HCT116 (cell line): ENCODE measurements at regions not wholly inside any gene's neighbourhood (a gene's known extent, or its start where the extent isn't known, plus 50 kb on each side); places are given as distances from the start of the nearest gene placed in this dataset.

ENCODE experiments used
- ATAC-seq: fragments of 200-7000 bp; cut with Tn5 transposase; 2 replicates; pipeline ENCODE4 v1.9.1; 2020; ENCODE audit warnings: mild to moderate bottlenecking, moderate library complexity
- BruUV-seq: library from RNA; stranded (reverse); fragments of 400-500 nt; replicated peaks from 2 replicates; lab custom pipeline; 2021; lab: Mats Ljungman, UMichigan
- CTCF ChIA-PET: fragments of 300-600 bp; sonication (Branson Sonifier 250); formaldehyde crosslinking; loops from one replicate; lab custom pipeline; 2021; ENCODE audit warnings: antibody characterized with exemption; lab: Charles Lee
- POLR2A ChIA-PET: fragments of 300-600, 350-600 bp; sonication (Branson Sonifier 250); formaldehyde crosslinking; loops from one replicate; lab custom pipeline; 2021; ENCODE audit warnings: antibody characterized with exemption; lab: Charles Lee
- RAD21 ChIA-PET, 2 experiments: fragments of 300-600 bp; sonication (Branson Sonifier 250); formaldehyde crosslinking; loops; one replicate each; lab custom pipeline; 2023; ENCODE audit warnings: low total read pairs in 2 of 2; ENCODE audit not compliant: uncharacterized antibody in 2 of 2, unreplicated experiment in 2 of 2, low non-redundant PET in 1 of 2; lab: Charles Lee
- DNase-seq: peaks from one replicate; pipeline ENCODE4 v3.0.0-alpha.2; 2010; ENCODE audit warnings: low read depth, low spot score
- H2AFZ ChIP-seq: fragments of 200-600 bp; shearing (Covaris generic), sonication (generic); 2 replicates; pipeline ENCODE4 v1.6.1; 2017; ENCODE audit warnings: low read depth, mixed run types, mixed read lengths, antibody characterized with exemption, low read length; ENCODE audit not compliant: poor library complexity, severe bottlenecking
- H3K27ac ChIP-seq: 2 replicates; pipeline ENCODE4 v1.5.1; 2012; ENCODE audit warnings: low read depth, low read length
- H3K27me3 ChIP-seq: fragments of 200-600 bp; sonication (generic); 2 replicates; pipeline ENCODE4 v1.6.1; 2016; ENCODE audit warnings: mixed run types, low read length, mixed read lengths; ENCODE audit not compliant: insufficient read depth
- H3K36me3 ChIP-seq, 2 experiments: fragments of 200-500 bp in 1 of 2; fragments of 200-600 bp in 1 of 2; sonication (Bioruptor generic) in 1 of 2; sonication (generic) in 1 of 2; 2 replicates each; pipeline versions ENCODE4 v1.5.1 to v1.6.1; 2014 to 2016; ENCODE audit warnings: low read length in 2 of 2, inconsistent platforms in 1 of 2, mixed read lengths in 1 of 2, mixed run types in 1 of 2; ENCODE audit not compliant: insufficient read depth in 2 of 2, control insufficient read depth in 1 of 2
- H3K4me1 ChIP-seq, 2 experiments: fragments of 200-600 bp in 1 of 2; sonication (generic) in 1 of 2; 2 replicates each; pipeline versions ENCODE4 v1.5.1 to v1.6.1; 2012 to 2017; ENCODE audit warnings: low read length in 2 of 2, inconsistent platforms in 1 of 2, mild to moderate bottlenecking in 1 of 2, mixed read lengths in 1 of 2, mixed run types in 1 of 2, moderate library complexity in 1 of 2; ENCODE audit not compliant: insufficient read depth in 2 of 2, control insufficient read depth in 1 of 2
- H3K4me2 ChIP-seq: fragments of 200-600 bp; sonication (generic); 2 replicates; pipeline ENCODE4 v1.6.1; 2017; ENCODE audit warnings: mixed run types, low read length, mixed read lengths
- H3K4me3 ChIP-seq, 2 experiments: fragments of 200-600 bp in 1 of 2; sonication (generic) in 1 of 2; replicated peaks in 1 of 2; 2 replicates each; pipeline ENCODE4 v1.5.1; 2011 to 2016; ENCODE audit warnings: low read length in 2 of 2, control low read depth in 1 of 2, low read depth in 1 of 2, mild to moderate bottlenecking in 1 of 2, mixed read lengths in 1 of 2, mixed run types in 1 of 2
- H3K79me2 ChIP-seq: fragments of 200-600 bp; sonication (generic); 2 replicates; pipeline ENCODE4 v1.6.1; 2017; ENCODE audit warnings: mild to moderate bottlenecking, mixed run types, low read length, moderate library complexity, mixed read lengths; ENCODE audit not compliant: insufficient read depth
- H3K9ac ChIP-seq: fragments of 200-600 bp; sonication (generic); 2 replicates; pipeline ENCODE4 v1.6.1; 2016; ENCODE audit warnings: low read length, mixed read lengths
- H3K9me2 ChIP-seq: fragments of 200-600 bp; sonication (generic), shearing (Covaris generic); 2 replicates; pipeline ENCODE4 v1.6.1; 2017; ENCODE audit warnings: mixed run types, mild to moderate bottlenecking, moderate library complexity; ENCODE audit not compliant: insufficient read depth
- H3K9me3 ChIP-seq, 2 experiments: fragments of 200-500 bp in 1 of 2; fragments of 200-600 bp in 1 of 2; sonication (Bioruptor generic) in 1 of 2; sonication (generic) in 1 of 2; 2 replicates each; pipeline ENCODE4 v1.6.1; 2014 to 2017; ENCODE audit warnings: low read length in 2 of 2, mixed read lengths in 2 of 2, inconsistent platforms in 1 of 2, low read depth in 1 of 2, mild to moderate bottlenecking in 1 of 2, mixed run types in 1 of 2, moderate library complexity in 1 of 2; ENCODE audit not compliant: control insufficient read depth in 1 of 2, insufficient read depth in 1 of 2
- H4K20me1 ChIP-seq: fragments of 200-600 bp; sonication (generic), shearing (Covaris generic); 2 replicates; pipeline ENCODE4 v1.6.1; 2017; ENCODE audit warnings: mixed run types, mild to moderate bottlenecking, moderate library complexity; ENCODE audit not compliant: insufficient read depth
- CBX3 ChIP-seq: IDR thresholded peaks from 2 replicates; pipeline ENCODE4 v1.6.1; 2012; ENCODE audit warnings: low read depth
- CEBPB ChIP-seq: IDR thresholded peaks from 2 replicates; pipeline ENCODE4 v1.6.1; 2012; ENCODE audit warnings: low read depth
- ELF1 ChIP-seq: IDR thresholded peaks from 2 replicates; pipeline ENCODE4 v1.6.1; 2012; ENCODE audit warnings: low read depth, borderline replicate concordance
- EZH2 ChIP-seq: fragments of 200-600 bp; sonication (generic); IDR thresholded peaks from 2 replicates; pipeline ENCODE4 v1.6.1; 2017; ENCODE audit warnings: antibody characterized with exemption, mixed run types
- EZH2phosphoT487 ChIP-seq: fragments of 200-600 bp; IDR thresholded peaks from 2 replicates; pipeline ENCODE4 v1.6.1; 2018; ENCODE audit warnings: antibody characterized with exemption, borderline replicate concordance
- FOSL1 ChIP-seq: IDR thresholded peaks from 2 replicates; pipeline ENCODE4 v1.6.1; 2012; ENCODE audit warnings: low read depth
- POLR2A ChIP-seq: IDR thresholded peaks from 2 replicates; pipeline ENCODE4 v1.7.0; 2011; ENCODE audit warnings: borderline replicate concordance; ENCODE audit not compliant: insufficient read depth, insufficient read length; ENCODE audit errors: extremely low read depth
- RAD21 ChIP-seq: IDR thresholded peaks from 2 replicates; pipeline ENCODE4 v1.6.1; 2012; ENCODE audit warnings: low read depth, mild to moderate bottlenecking
- SIN3A ChIP-seq: IDR thresholded peaks from 2 replicates; pipeline ENCODE4 v1.6.1; 2012; ENCODE audit warnings: low read depth
- SP1 ChIP-seq: IDR thresholded peaks from 2 replicates; pipeline ENCODE4 v1.6.1; 2012; ENCODE audit warnings: low read depth
- SRF ChIP-seq: IDR thresholded peaks from 2 replicates; pipeline ENCODE4 v1.6.1; 2012; ENCODE audit warnings: low read depth
- TCF7L2 ChIP-seq: IDR thresholded peaks from 2 replicates; pipeline ENCODE4 v1.7.0; 2011; ENCODE audit warnings: borderline replicate concordance, inconsistent platforms; ENCODE audit not compliant: insufficient read depth, insufficient read length; ENCODE audit errors: extremely low read depth
- YY1 ChIP-seq: IDR thresholded peaks from 2 replicates; pipeline ENCODE4 v1.6.1; 2011; ENCODE audit warnings: low read length, low read depth, moderate library complexity, mild to moderate bottlenecking; ENCODE audit not compliant: insufficient replicate concordance; ENCODE audit errors: extremely low read depth
- ZFX ChIP-seq: fragments of 450-650 bp; IDR thresholded peaks from 2 replicates; pipeline ENCODE4 v1.6.1; 2017
- ZNF274 ChIP-seq: fragments of 200-500 bp; sonication (Bioruptor generic); IDR thresholded peaks from 2 replicates; pipeline ENCODE4 v1.6.1; 2014; ENCODE audit warnings: mild to moderate bottlenecking, low read depth, low read length, inconsistent platforms
- intact Hi-C: fragments of 100-400 bp; cut with micrococcal nuclease; formaldehyde crosslinking; loops from 2 replicates; pipeline ENCODE4 v1.10.0; 2022
- TF ChIP-seq, protein P1 (sequence below), 3 experiments: fragments of 200-600 bp in 1 of 3; sonication (generic) in 1 of 3; IDR thresholded peaks in 2 of 3; conservative IDR thresholded peaks in 1 of 3; 2 replicates each; pipeline ENCODE4 v1.5.1; 2012 to 2017; ENCODE audit warnings: low read depth in 2 of 3, low read length in 2 of 3, antibody characterized with exemption in 1 of 3, borderline replicate concordance in 1 of 3, control low read depth in 1 of 3, mild to moderate bottlenecking in 1 of 3, mixed read lengths in 1 of 3, mixed run types in 1 of 3, moderate library complexity in 1 of 3; ENCODE audit not compliant: insufficient read depth in 1 of 3
- TF ChIP-seq, protein P2 (sequence below): IDR thresholded peaks from 2 replicates; pipeline ENCODE4 v1.6.1; 2012
- TF ChIP-seq, protein P3 (sequence below): IDR thresholded peaks from 2 replicates; pipeline ENCODE4 v1.6.1; 2012; ENCODE audit warnings: low read depth
- TF ChIP-seq, protein P4 (sequence below): IDR thresholded peaks from 2 replicates; pipeline ENCODE4 v1.6.1; 2012

DNA sequence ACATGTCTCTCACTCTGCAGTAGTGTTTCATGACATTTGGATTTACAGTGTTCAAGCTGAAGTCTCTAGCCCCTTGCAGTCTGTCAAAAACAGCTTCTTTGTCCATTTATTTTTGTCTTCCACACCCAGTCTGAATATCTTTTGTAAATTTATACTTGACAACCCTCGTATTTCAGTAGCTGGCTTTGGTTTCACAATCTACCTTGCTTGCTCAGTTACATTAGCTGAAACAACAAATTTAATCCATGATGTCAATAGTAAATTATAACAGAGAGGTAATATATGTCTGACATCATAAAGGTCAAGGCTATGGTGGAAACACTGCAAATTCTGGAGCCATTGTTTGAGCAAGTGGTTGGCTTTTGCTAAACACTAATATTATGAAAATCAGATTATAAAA is 328.7 kb downstream of the MTX2 start:
- Histone ChIP-seq H4K20me1 (no peaks in the 10 kb centered on the region), H3K9ac (no peak overlapping the region), H3K4me1 (no peaks in the 10 kb centered on the region), H3K27ac (no peak overlapping the region), H2AFZ (no peak overlapping the region), H3K4me2 (no peak overlapping the region), H3K4me3 (no peak overlapping the region), H3K9me2 (no peaks in the 10 kb centered on the region), H3K79me2 (no peaks in the 10 kb centered on the region), H3K36me3 (no peaks in the 10 kb centered on the region), H3K27me3 (no peaks in the 10 kb centered on the region), H3K9me3 (no peaks in the 10 kb centered on the region)
- no TSS peak for BruUV-seq
- ChIA-PET RAD21 (no interaction called here), CTCF (interaction anchor here (1.7 kb wide), 1 partner anchor 44 kb away, joined by 5 read pairs; no protein-coding TSS in a partner anchor), POLR2A (no interaction called here)
- no peak for DNase-seq
- ATAC-seq = no peak
- TF ChIP-seq ZFX (no peak), POLR2A (no peak), EZH2 (no peak), FOSL1 (no peak), EZH2phosphoT487 (no peak), YY1 (no peak), TCF7L2 (no peak), SP1 (no peak), CBX3 (no peak), CEBPB (no peak), SIN3A (no peak), ELF1 (no peak), RAD21 (no peak), ZNF274 (no peak), SRF (no peak)
- TF ChIP-seq, protein P1, sequence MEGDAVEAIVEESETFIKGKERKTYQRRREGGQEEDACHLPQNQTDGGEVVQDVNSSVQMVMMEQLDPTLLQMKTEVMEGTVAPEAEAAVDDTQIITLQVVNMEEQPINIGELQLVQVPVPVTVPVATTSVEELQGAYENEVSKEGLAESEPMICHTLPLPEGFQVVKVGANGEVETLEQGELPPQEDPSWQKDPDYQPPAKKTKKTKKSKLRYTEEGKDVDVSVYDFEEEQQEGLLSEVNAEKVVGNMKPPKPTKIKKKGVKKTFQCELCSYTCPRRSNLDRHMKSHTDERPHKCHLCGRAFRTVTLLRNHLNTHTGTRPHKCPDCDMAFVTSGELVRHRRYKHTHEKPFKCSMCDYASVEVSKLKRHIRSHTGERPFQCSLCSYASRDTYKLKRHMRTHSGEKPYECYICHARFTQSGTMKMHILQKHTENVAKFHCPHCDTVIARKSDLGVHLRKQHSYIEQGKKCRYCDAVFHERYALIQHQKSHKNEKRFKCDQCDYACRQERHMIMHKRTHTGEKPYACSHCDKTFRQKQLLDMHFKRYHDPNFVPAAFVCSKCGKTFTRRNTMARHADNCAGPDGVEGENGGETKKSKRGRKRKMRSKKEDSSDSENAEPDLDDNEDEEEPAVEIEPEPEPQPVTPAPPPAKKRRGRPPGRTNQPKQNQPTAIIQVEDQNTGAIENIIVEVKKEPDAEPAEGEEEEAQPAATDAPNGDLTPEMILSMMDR (IDR thresholded peaks at IDR 0.05 in 2 of 3, conservative IDR thresholded peaks at IDR 0.05 in 1 of 3; ENCODE audit: borderline replicate concordance in 1 of 3, insufficient read depth in 1 of 3, low read depth in 2 of 3, low read length in 2 of 3) = no peak
- TF ChIP-seq, protein P2, sequence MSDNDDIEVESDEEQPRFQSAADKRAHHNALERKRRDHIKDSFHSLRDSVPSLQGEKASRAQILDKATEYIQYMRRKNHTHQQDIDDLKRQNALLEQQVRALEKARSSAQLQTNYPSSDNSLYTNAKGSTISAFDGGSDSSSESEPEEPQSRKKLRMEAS = no peak
- TF ChIP-seq, protein P3, sequence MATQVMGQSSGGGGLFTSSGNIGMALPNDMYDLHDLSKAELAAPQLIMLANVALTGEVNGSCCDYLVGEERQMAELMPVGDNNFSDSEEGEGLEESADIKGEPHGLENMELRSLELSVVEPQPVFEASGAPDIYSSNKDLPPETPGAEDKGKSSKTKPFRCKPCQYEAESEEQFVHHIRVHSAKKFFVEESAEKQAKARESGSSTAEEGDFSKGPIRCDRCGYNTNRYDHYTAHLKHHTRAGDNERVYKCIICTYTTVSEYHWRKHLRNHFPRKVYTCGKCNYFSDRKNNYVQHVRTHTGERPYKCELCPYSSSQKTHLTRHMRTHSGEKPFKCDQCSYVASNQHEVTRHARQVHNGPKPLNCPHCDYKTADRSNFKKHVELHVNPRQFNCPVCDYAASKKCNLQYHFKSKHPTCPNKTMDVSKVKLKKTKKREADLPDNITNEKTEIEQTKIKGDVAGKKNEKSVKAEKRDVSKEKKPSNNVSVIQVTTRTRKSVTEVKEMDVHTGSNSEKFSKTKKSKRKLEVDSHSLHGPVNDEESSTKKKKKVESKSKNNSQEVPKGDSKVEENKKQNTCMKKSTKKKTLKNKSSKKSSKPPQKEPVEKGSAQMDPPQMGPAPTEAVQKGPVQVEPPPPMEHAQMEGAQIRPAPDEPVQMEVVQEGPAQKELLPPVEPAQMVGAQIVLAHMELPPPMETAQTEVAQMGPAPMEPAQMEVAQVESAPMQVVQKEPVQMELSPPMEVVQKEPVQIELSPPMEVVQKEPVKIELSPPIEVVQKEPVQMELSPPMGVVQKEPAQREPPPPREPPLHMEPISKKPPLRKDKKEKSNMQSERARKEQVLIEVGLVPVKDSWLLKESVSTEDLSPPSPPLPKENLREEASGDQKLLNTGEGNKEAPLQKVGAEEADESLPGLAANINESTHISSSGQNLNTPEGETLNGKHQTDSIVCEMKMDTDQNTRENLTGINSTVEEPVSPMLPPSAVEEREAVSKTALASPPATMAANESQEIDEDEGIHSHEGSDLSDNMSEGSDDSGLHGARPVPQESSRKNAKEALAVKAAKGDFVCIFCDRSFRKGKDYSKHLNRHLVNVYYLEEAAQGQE = no peak
- TF ChIP-seq, protein P4, sequence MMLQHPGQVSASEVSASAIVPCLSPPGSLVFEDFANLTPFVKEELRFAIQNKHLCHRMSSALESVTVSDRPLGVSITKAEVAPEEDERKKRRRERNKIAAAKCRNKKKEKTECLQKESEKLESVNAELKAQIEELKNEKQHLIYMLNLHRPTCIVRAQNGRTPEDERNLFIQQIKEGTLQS = no peak
- intact Hi-C loops = no loop called here
